D721Med (cell line): ENCODE measurements at regions not wholly inside any gene's neighbourhood (a gene's known extent, or its start where the extent isn't known, plus 50 kb on each side); places are given as distances from the start of the nearest gene placed in this dataset.

Experiments
- DNase-seq: peaks from one replicate; pipeline ENCODE4 v3.0.0; 2011; ENCODE audit warnings: low spot score; ENCODE audit not compliant: insufficient read length
- FAIRE-seq: peaks from 2 replicates; lab custom pipeline; 2011; peaks lifted over from hg19 to GRCh38; lab: Jason Lieb, UNC
- CTCF ChIP-seq: IDR thresholded peaks from 2 replicates; pipeline ENCODE4 v1.5.1; 2012; ENCODE audit warnings: mild to moderate bottlenecking, control low read depth; ENCODE audit not compliant: insufficient read depth; ENCODE audit errors: missing control alignments

- no peak for TF ChIP-seq CTCF
- no peak for FAIRE-seq
- no peak for DNase-seq
Measured at GRCh38 chr13:105982219-105982930, 553.1 kb downstream of the EFNB2 start.

- FAIRE-seq (no peak), DNase-seq (no peak)
- TF ChIP-seq CTCF: no peak
Measured at GRCh38 chr13:105979131-105980011, 556.1 kb downstream of the EFNB2 start.

- FAIRE-seq: no peak
- TF ChIP-seq CTCF: no peak
- DNase-seq: no peak
Measured at GRCh38 chr13:105974380-105974779, 561.1 kb downstream of the EFNB2 start.

GRCh38 chr13:105972811-105973590 lies 562.5 kb downstream of the EFNB2 start:
- DNase-seq (no peak), FAIRE-seq (no peak)
- no peak for TF ChIP-seq CTCF

GRCh38 chr13:105972306-105972721 lies 563.1 kb downstream of the EFNB2 start:
- DNase-seq: no peak
- no peak for FAIRE-seq
- TF ChIP-seq CTCF: no peak

- TF ChIP-seq CTCF: no peak
- no peak for FAIRE-seq
Measured at GRCh38 chr13:105971738-105972137, 563.7 kb downstream of the EFNB2 start.

More at GRCh38 chr13:105971738-105972137, 563.7 kb downstream of the EFNB2 start:
- no peak for DNase-seq
